GM19239 (cell line): ENCODE measurements at regions not wholly inside any gene's neighbourhood (a gene's known extent, or its start where the extent isn't known, plus 50 kb on each side); places are given as distances from the start of the nearest gene placed in this dataset.

Experiments
- DNase-seq: peaks from one replicate; pipeline ENCODE4 v3.0.0; 2011; ENCODE audit warnings: low spot score; ENCODE audit not compliant: insufficient read length
- FAIRE-seq: peaks from 2 replicates; lab custom pipeline; 2011; peaks lifted over from hg19 to GRCh38; lab: Jason Lieb, UNC

DNA sequence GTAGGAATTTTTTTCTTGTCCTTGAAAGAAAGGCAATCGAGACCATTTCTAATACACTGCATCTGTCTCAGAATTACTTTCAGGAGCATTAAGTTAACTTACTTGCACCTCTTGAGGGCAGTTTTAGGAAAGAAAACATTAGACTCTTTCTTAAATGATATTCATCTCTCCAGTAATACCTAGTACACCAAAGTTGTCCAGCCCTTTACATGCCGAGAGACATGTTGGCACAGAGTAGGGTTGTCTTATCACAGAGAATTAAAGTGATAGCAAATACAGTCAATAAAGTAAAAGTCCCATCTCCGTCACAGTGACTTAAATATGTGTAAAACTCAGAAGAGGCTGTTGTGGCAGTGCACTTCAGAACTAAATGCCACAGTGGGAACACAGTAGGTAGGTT is 154.3 kb upstream of the KCNN2 start:
- no peak for FAIRE-seq
- no peak for DNase-seq

DNA sequence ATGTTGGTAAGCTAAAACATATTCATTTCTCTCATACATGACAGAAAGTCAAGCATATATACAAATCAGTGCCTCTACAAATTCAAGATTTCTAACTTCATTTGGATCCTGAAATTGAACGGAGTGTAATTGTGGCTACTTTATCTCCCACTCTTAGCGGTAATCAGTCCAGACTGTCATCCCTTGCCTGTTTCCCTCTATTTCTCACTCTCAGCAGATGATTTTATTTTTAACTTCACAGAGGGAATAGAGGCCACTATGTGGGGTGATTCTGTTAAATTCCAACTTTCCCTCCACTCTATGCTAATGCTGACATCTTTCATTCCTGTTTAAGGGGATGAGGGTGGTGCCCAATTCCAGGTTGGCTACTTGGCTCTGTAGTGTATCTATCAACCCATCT is 153.8 kb upstream of the KCNN2 start:
- DNase-seq (no peak), FAIRE-seq (no peak)

DNA sequence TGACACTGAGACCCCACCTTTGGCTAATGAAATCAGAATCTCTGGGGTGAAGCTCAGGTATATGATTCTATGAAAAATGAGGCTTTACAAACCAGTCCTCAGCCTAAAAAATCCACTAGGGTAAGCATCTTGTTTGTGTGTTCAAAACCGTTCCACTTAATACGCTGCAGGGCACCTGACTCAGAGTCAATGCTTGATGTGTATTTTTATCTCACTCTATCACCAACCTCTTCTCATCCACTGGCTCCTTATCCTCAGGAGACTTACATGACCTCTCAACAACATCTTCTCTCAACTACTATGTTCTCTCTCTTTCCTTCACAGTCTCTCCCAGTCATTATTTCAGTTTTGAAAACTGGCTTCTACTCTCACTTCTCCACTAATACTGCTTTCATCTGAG is 153.3 kb upstream of the KCNN2 start:
- no peak for FAIRE-seq
- DNase-seq: no peak

GRCh38 chr5:114210662-114211061 is 151.2 kb upstream of the KCNN2 start:
- FAIRE-seq: no peak
- DNase-seq: no peak

DNA sequence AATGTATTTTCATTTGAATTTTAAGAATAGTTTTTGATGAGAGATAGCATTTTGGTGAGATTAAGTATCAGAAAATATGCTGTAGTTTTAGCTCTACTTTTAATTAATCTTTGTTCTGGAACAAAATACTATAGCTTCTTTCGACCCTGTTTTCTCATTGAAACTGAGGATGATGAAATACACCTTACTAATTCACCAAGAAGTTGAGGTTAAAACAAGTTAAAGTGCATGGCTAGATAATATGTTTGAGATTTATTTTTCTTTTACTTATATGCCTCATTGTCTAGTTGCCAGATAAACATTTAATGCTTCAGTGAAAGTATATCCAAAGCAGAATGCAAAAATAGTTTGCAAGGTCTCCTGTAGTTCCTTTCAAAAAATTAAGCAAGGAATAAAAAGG is 140.1 kb upstream of the KCNN2 start:
- no peak for DNase-seq

GRCh38 chr5:114223866-114224265 is 138.0 kb upstream of the KCNN2 start:
- FAIRE-seq (no peak), DNase-seq (no peak)

More for the DNA sequence above, 140.1 kb upstream of the KCNN2 start:
- FAIRE-seq: no peak

GRCh38 chr5:114237766-114238165 is 124.1 kb upstream of the KCNN2 start:
- FAIRE-seq (no peak), DNase-seq (no peak)

DNA sequence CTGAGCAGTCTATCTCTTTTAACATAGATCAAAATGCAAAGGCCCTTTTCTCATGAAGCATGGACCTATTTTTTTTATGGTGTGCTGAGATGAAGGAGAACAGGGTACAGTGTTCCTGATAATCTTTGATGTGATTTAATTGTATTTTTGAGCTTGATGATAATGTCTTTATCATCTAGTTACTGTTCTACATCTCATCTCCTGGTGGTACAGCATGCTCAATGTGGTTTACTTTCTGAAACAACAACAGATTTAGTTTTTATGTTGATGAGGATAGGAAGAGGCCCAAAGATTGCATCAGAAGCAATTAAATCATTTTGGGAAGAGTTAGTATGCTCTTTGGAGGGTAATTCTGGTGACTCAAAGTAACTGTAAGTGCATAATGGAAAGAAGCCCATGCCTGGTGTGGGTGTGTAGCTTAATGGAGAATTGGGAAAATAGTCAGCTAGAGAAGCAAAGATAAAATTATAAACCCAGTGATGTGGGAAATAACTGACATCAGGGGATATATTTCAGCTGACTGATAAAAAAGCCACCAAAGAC is 123.0 kb upstream of the KCNN2 start:
- FAIRE-seq (no peak), DNase-seq (no peak)

GRCh38 chr5:114243281-114243971 is 118.4 kb upstream of the KCNN2 start:
- FAIRE-seq (no peak), DNase-seq (no peak)

DNA sequence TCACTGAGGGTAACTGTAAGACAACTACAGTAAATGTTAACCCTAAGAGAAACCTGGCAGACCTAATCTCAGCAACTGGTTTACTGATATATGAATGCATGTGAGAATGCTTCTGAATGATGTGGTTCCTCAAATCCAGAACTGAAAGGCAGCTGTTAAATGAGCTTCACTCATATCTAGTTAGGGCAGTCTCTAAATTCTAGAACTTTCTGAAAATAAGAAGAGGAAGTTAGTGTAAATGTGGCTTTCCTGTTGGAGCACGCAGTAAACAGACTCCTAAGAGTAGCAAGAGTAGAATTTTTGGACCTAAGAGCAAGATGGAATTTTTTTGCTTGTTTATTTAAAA is 117.9 kb upstream of the KCNN2 start:
- FAIRE-seq (no peak), DNase-seq (no peak)

GRCh38 chr5:114249823-114250222 is 112.0 kb upstream of the KCNN2 start:
- no peak for FAIRE-seq

GRCh38 chr5:114250536-114250935 is 111.3 kb upstream of the KCNN2 start:
- FAIRE-seq (no peak), DNase-seq (no peak)

More at GRCh38 chr5:114249823-114250222, 112.0 kb upstream of the KCNN2 start:
- no peak for DNase-seq

- FAIRE-seq: no peak
- no peak for DNase-seq
These were observed 109.6 kb upstream of the KCNN2 start for GRCh38 chr5:114252226-114252625.

- DNase-seq (no peak), FAIRE-seq (no peak)
These were observed 106.6 kb upstream of the KCNN2 start for GRCh38 chr5:114255260-114255659.

DNA sequence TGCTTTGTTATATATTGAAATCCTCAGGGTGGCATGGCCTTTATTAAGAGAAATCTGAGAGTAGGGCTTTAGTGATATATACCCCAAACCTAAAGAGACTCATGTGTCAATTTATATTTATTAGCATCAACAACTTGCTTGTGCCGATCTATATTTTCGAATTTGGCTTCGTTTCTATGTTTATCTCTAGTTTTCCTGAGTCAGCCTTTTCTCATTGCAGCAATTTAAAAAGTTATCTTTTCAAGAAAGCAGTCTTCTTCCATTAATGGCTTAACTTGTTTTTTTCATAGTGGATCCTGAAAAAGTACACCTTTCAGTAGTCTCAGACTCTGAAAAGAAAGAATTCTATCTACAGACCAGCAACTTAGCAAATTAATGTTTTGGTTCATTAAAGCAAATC is 99.9 kb upstream of the KCNN2 start:
- FAIRE-seq: no peak

DNA sequence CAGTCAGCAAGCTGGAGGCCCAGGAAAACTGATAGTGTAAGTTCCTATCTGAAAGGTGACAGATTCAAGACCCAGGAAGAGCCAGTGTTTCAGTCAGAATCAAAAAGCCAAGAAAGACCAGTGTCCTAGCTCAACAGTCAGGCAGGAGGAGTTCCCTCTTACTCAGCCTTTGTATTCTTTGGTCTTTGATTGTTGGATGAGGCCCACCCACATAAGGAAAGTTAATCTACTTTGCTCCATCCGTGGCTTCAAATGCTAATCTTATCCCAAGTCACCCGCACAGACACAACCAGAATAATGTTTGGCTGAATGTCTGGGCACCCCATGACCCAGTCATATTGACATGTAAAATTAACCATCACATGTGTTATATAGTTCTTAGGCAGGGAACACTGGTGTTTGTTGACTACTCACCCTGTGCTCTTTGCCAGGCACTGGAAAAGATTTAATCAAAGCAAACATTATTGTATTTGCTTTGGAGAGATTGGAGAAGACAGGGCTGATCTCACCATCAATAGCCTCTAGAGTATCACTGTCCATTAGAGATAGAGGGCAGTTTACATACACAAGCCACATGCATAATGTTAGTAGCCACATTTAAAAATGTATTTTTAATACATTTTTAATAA is 96.3 kb upstream of the KCNN2 start:
- no peak for FAIRE-seq

More for the DNA sequence above, 99.9 kb upstream of the KCNN2 start:
- DNase-seq: no peak

DNA sequence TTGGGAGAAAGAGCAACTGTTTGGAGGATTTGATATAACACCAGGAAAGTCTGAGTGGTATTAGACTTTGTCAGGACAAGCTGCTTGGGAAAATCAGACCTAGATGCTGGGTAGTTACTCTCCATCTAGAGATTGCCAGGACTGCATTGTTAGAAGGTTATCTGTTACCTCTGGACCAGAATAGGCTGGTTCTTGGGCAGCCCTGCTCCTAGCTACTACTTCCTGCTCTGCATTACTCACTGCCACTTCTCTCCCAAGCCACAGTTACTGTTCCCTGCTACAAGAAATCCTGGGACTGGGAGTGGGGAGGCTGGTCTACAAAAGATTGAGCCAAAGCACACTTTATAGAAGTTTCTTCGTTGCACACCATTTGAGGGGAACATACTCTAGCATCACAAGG is 95.5 kb upstream of the KCNN2 start:
- FAIRE-seq: no peak

More for the DNA sequence above, 96.3 kb upstream of the KCNN2 start:
- DNase-seq: no peak

GRCh38 chr5:114296191-114296590 is 65.7 kb upstream of the KCNN2 start:
- FAIRE-seq (no peak), DNase-seq (no peak)

More for the DNA sequence above, 95.5 kb upstream of the KCNN2 start:
- no peak for DNase-seq

GRCh38 chr5:114297915-114298314 is 64.0 kb upstream of the KCNN2 start:
- FAIRE-seq (no peak), DNase-seq (no peak)

- FAIRE-seq (no peak), DNase-seq (no peak)
These were observed 56.3 kb upstream of the KCNN2 start for GRCh38 chr5:114305402-114306207.

DNA sequence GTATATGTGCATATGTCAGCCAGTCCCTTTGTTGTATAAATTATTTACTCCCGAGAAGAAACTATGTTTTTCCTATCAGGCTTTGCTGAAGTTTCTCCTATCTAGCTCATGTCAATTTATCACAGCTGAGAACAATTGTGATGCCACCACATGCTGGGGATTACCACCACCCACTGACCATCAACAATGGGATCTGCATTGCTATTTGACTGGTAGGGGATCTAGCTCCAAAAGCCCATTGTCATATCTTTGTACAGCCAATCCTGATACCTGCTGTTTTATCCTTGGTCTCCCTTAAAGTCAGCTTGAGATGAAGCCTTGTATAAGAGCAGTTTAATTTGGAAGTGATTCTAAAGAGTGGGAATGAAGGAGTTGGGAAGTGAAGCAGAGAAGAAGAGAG is 53.9 kb upstream of the KCNN2 start:
- FAIRE-seq (no peak), DNase-seq (no peak)
